Lung (tissue), 11 donors: ENCODE measurements at regions not wholly inside any gene's neighbourhood (a gene's known extent, or its start where the extent isn't known, plus 50 kb on each side); places are given as distances from the start of the nearest gene placed in this dataset.
"Not testable (repeated sequence)": the region's sequence is repeated elsewhere in the genome, so short reads cannot be mapped to it uniquely, and the experiment has no call there.

ENCODE experiments used
- ATAC-seq: fragments of 200-7000 bp; cut with Tn5 transposase; one replicate; pipeline ENCODE4 v1.9.1; 2020; ENCODE audit warnings: moderate number of reproducible peaks; ENCODE audit not compliant: insufficient read depth, low FRiP score
- DNase-seq, 3 donors: peaks; one replicate each; pipeline ENCODE4 v3.0.0-alpha.2; 2013 to 2017
- H3K27ac ChIP-seq, 2 donors: one replicate each; pipeline ENCODE4 v1.5.1; 2013; ENCODE audit warnings: mild to moderate bottlenecking in 2 of 2, moderate library complexity in 2 of 2, control low read depth in 1 of 2, inconsistent platforms in 1 of 2, low read depth in 1 of 2, low read length in 1 of 2
- H3K27me3 ChIP-seq, 3 donors: one replicate each; pipeline ENCODE4 v1.5.1; 2013; ENCODE audit warnings: low read length in 2 of 3; ENCODE audit not compliant: control insufficient read depth in 3 of 3, insufficient read depth in 3 of 3
- H3K36me3 ChIP-seq, 4 donors: one replicate each; pipeline ENCODE4 v1.5.1; 2013; ENCODE audit warnings: low read length in 4 of 4, mild to moderate bottlenecking in 1 of 4, moderate library complexity in 1 of 4; ENCODE audit not compliant: control insufficient read depth in 4 of 4, insufficient read depth in 4 of 4
- H3K4me1 ChIP-seq, 5 donors: one replicate each; pipeline ENCODE4 v1.5.1; 2013; ENCODE audit warnings: low read length in 5 of 5, mild to moderate bottlenecking in 2 of 5, moderate library complexity in 1 of 5; ENCODE audit not compliant: control insufficient read depth in 5 of 5, insufficient read depth in 5 of 5
- H3K4me3 ChIP-seq: one replicate; pipeline ENCODE4 v1.5.1; 2013; ENCODE audit warnings: mild to moderate bottlenecking, control low read depth, moderate library complexity
- H3K9ac ChIP-seq, 2 donors: one replicate each; pipeline ENCODE4 v1.5.1; 2013; ENCODE audit warnings: low read length in 2 of 2, control low read depth in 1 of 2; ENCODE audit not compliant: insufficient read depth in 1 of 2
- H3K9me3 ChIP-seq, 4 donors: one replicate each; pipeline ENCODE4 v1.5.1; 2013; ENCODE audit warnings: low read length in 3 of 4, mild to moderate bottlenecking in 1 of 4, moderate library complexity in 1 of 4; ENCODE audit not compliant: control insufficient read depth in 4 of 4, insufficient read depth in 3 of 4
- CTCF ChIP-seq: IDR thresholded peaks from 2 replicates; pipeline ENCODE4 v1.5.1; 2012; ENCODE audit warnings: mild to moderate bottlenecking; ENCODE audit errors: control extremely low read depth, extremely low read depth
- WGBS, 2 donors: extraction: QIAGEN DNeasy Blood & Tissue Kit; methylation state at CpG; one replicate each; pipeline ENCODE4 v1.1.7; 2013; 5-methylcytosine and 5-hydroxymethylcytosine counted together
- donor health status: control.
- donor health status: control.
- donor health status: Bipolar disorder and iron deficiency.
- donor health status: healthy.
- donor health status: DM: yes; HTN: yes; CAD: no.

- H3K4me1 ChIP-seq: peaks cover 0 to 6% (median 0%) of the 10 kb centered on the region in 5 donors
- no peak overlapping the region for H3K9ac ChIP-seq
- ATAC-seq: no peak
- H3K27me3 ChIP-seq: no peaks in the 10 kb centered on the region
- 40 to 54% methylated on average over 3 of the region's 3 CpGs for WGBS, 2 donors
- H3K27ac ChIP-seq: no peak overlapping the region
- H3K36me3 ChIP-seq: no peaks in the 10 kb centered on the region
- no peak for TF ChIP-seq CTCF
- peaks cover 0 to 3% (median 1%) of the 10 kb centered on the region in 4 donors for H3K9me3 ChIP-seq
- DNase-seq: no peak
- no peak overlapping the region for H3K4me3 ChIP-seq
These were observed 297.5 kb upstream of the TNC start for GRCh38 chr9:115415450-115415849.

- Histone ChIP-seq H3K36me3 (no peaks in the 10 kb centered on the region), H3K27ac (no peak overlapping the region), H3K4me3 (no peak overlapping the region), H3K9ac (no peak overlapping the region), H3K4me1 (peaks cover 0 to 6% (median 0%) of the 10 kb centered on the region in 5 donors), H3K9me3 (peaks cover 0 to 5% (median 3%) of the 10 kb centered on the region in 4 donors), H3K27me3 (no peaks in the 10 kb centered on the region)
- TF ChIP-seq CTCF: no peak
- no peak for ATAC-seq
- WGBS, 2 donors: 90 to 93% methylated on average over 2 of the region's 2 CpGs
- DNase-seq: no peak
These were observed 298.3 kb upstream of the TNC start for GRCh38 chr9:115416299-115416698.

- DNase-seq, H3K27ac ChIP-seq, H3K4me3 ChIP-seq, H3K9ac ChIP-seq, H3K27me3 ChIP-seq, ATAC-seq, H3K36me3 ChIP-seq, H3K4me1 ChIP-seq: not testable (repeated sequence)
- 94 to 97% methylated on average over 1 of the region's 1 CpG for WGBS, 2 donors
- H3K9me3 ChIP-seq: peaks cover 0 to 11% (median 5%) of the 10 kb centered on the region in 4 donors
These were observed 300.2 kb upstream of the TNC start for GRCh38 chr9:115418181-115418580.

- H3K27ac ChIP-seq: no peak overlapping the region
- H3K9ac ChIP-seq: no peak overlapping the region
- H3K36me3 ChIP-seq: no peaks in the 10 kb centered on the region
- no peaks in the 10 kb centered on the region for H3K4me1 ChIP-seq
- H3K4me3 ChIP-seq: no peak overlapping the region
- no peaks in the 10 kb centered on the region for H3K27me3 ChIP-seq
- ATAC-seq: no peak
- H3K9me3 ChIP-seq: peaks cover 0 to 11% (median 7%) of the 10 kb centered on the region in 4 donors
- 91 to 94% methylated on average over 6 of the region's 6 CpGs for WGBS, 2 donors
- no peak for DNase-seq
- no peak for TF ChIP-seq CTCF
These were observed 305.0 kb upstream of the TNC start for GRCh38 chr9:115422932-115423440.
